GM12891 (cell line): ENCODE measurements at regions not wholly inside any gene's neighbourhood (a gene's known extent, or its start where the extent isn't known, plus 50 kb on each side); places are given as distances from the start of the nearest gene placed in this dataset.
"Not testable (repeated sequence)": the region's sequence is repeated elsewhere in the genome, so short reads cannot be mapped to it uniquely, and the experiment has no call there.

Experiments used
- POLR2A ChIP-seq: IDR thresholded peaks from 2 replicates; pipeline ENCODE4 v1.6.1; 2011; ENCODE audit warnings: low read depth, low read length, control low read depth
- POLR2AphosphoS5 ChIP-seq: IDR thresholded peaks from 2 replicates; pipeline ENCODE4 v1.6.1; 2011; ENCODE audit warnings: low read depth, low read length, control low read depth

- TF ChIP-seq POLR2AphosphoS5, POLR2A: not testable (repeated sequence)
These were observed 456.9 kb downstream of the NXPH1 start for GRCh38 chr7:8890346-8890745.
